ENCODE measurements at regions not wholly inside any gene's neighbourhood (a gene's known extent, or its start where the extent isn't known, plus 50 kb on each side); places are given as distances from the start of the nearest gene placed in this dataset.

GRCh38 chr9:129359916-129360536, 182.0 kb upstream of the IER5L start:
- DNase-seq (ENCODE audit: low spot score): no peak

GRCh38 chr9:129359162-129359811, 181.2 kb upstream of the IER5L start:
- no peak for DNase-seq (ENCODE audit: low spot score)

- no peak for DNase-seq (ENCODE audit: low spot score)
Measured at GRCh38 chr9:129358621-129359154, 180.6 kb upstream of the IER5L start.

GRCh38 chr9:129357773-129358245, 179.7 kb upstream of the IER5L start:
- DNase-seq (ENCODE audit: low spot score): no peak

- DNase-seq (ENCODE audit: low spot score): no peak
Measured at GRCh38 chr9:129356871-129357772, 179.1 kb upstream of the IER5L start.

- DNase-seq (ENCODE audit: low spot score): no peak
Measured at GRCh38 chr9:129355631-129356030, 177.6 kb upstream of the IER5L start.

- no peak for DNase-seq (ENCODE audit: low spot score)
Measured at GRCh38 chr9:129354498-129354897, 176.4 kb upstream of the IER5L start.

- DNase-seq (ENCODE audit: low spot score): no peak
Measured at GRCh38 chr9:129353697-129354336, 175.8 kb upstream of the IER5L start.

GRCh38 chr9:129352146-129352865, 174.2 kb upstream of the IER5L start:
- DNase-seq (ENCODE audit: low spot score): no peak

- DNase-seq (ENCODE audit: low spot score): no peak
Measured at GRCh38 chr9:129351642-129352145, 173.6 kb upstream of the IER5L start.

GRCh38 chr9:129351058-129351641, 173.1 kb upstream of the IER5L start:
- no peak for DNase-seq (ENCODE audit: low spot score)

- no peak for DNase-seq (ENCODE audit: low spot score)
Measured at GRCh38 chr9:129350143-129350935, 172.3 kb upstream of the IER5L start.

- DNase-seq (ENCODE audit: low spot score): no peak
Measured at GRCh38 chr9:129349665-129349947, 171.5 kb upstream of the IER5L start.

GRCh38 chr9:129348890-129349664, 171.0 kb upstream of the IER5L start:
- DNase-seq (ENCODE audit: low spot score): no peak

GRCh38 chr9:129347316-129348120, 169.5 kb upstream of the IER5L start:
- no peak for DNase-seq (ENCODE audit: low spot score)

- DNase-seq (ENCODE audit: low spot score): no peak
Measured at GRCh38 chr9:129346046-129346445, 168.0 kb upstream of the IER5L start.

GRCh38 chr9:129344641-129345495, 166.8 kb upstream of the IER5L start:
- no peak for DNase-seq (ENCODE audit: low spot score)
